ENCODE measurements at regions not wholly inside any gene's neighbourhood (a gene's known extent, or its start where the extent isn't known, plus 50 kb on each side); places are given as distances from the start of the nearest gene placed in this dataset.

DNA sequence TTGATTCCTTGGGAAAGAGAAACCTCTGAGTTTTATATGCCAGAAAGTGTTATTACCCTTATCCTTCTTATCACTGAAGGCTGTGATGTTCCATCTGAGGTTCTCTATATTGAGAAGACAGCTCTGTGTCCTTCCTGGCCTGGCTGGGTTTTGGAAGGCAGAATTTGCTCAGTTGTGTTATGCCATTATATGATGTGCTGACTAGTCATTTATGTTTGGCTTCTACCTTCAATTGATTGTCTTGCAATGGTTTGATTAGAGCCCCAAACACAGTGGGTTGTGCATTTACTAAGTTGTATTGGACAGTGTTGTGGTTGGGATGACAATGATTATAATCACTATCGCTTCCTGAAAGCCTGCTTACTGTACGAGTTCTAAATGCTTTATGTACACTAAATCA lies 265.7 kb downstream of the SNAPC1 start:
- TF ChIP-seq, protein P1, sequence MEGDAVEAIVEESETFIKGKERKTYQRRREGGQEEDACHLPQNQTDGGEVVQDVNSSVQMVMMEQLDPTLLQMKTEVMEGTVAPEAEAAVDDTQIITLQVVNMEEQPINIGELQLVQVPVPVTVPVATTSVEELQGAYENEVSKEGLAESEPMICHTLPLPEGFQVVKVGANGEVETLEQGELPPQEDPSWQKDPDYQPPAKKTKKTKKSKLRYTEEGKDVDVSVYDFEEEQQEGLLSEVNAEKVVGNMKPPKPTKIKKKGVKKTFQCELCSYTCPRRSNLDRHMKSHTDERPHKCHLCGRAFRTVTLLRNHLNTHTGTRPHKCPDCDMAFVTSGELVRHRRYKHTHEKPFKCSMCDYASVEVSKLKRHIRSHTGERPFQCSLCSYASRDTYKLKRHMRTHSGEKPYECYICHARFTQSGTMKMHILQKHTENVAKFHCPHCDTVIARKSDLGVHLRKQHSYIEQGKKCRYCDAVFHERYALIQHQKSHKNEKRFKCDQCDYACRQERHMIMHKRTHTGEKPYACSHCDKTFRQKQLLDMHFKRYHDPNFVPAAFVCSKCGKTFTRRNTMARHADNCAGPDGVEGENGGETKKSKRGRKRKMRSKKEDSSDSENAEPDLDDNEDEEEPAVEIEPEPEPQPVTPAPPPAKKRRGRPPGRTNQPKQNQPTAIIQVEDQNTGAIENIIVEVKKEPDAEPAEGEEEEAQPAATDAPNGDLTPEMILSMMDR (IDR thresholded peaks at IDR 0.05), result no peak
- H3K4me1 Mint-ChIP-seq (ENCODE audit: low read depth), result peaks cover 57% of the 10 kb centered on the region
- no peaks in the 10 kb centered on the region for H3K27me3 Mint-ChIP-seq (ENCODE audit: low read depth)
- peaks cover 9% of the 10 kb centered on the region for H3K9me3 Mint-ChIP-seq (ENCODE audit: low read depth)
- peaks cover 7% of the 10 kb centered on the region for H3K36me3 Mint-ChIP-seq (ENCODE audit: low read depth)
- no peak overlapping the region for H3K27ac Mint-ChIP-seq (ENCODE audit: unreplicated experiment)
- DNase-seq (ENCODE audit: low spot score), result no peak
- H3K4me3 Mint-ChIP-seq (ENCODE audit: unreplicated experiment), result no peak overlapping the region

DNA sequence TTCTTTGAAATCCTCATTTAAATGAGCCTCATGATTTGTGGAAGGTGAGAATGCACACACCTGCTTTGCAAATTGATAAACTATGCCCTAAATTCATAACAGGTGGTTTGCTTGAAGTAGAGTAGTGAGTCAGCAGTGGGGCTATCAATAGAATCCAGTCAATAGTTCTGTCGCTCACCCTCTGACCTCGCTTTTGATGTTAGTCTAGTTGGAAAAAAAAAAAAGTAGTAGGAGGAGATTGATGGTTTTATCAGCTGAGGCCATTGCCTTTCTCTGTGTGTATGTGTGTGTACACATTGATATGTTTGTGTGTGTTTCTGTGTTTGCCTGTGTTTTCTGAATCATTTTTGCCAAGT lies 267.3 kb downstream of the SNAPC1 start:
- peaks cover 41% of the 10 kb centered on the region for H3K4me1 Mint-ChIP-seq (ENCODE audit: low read depth)
- H3K27me3 Mint-ChIP-seq (ENCODE audit: low read depth), result no peaks in the 10 kb centered on the region
- H3K27ac Mint-ChIP-seq (ENCODE audit: unreplicated experiment), result peak overlapping the region; percentile 23
- no peak overlapping the region for H3K4me3 Mint-ChIP-seq (ENCODE audit: unreplicated experiment)
- peaks cover 9% of the 10 kb centered on the region for H3K36me3 Mint-ChIP-seq (ENCODE audit: low read depth)
- TF ChIP-seq, protein P1 (IDR thresholded peaks at IDR 0.05), result no peak
- DNase-seq (ENCODE audit: low spot score), result no peak
- peaks cover 17% of the 10 kb centered on the region for H3K9me3 Mint-ChIP-seq (ENCODE audit: low read depth)

DNA sequence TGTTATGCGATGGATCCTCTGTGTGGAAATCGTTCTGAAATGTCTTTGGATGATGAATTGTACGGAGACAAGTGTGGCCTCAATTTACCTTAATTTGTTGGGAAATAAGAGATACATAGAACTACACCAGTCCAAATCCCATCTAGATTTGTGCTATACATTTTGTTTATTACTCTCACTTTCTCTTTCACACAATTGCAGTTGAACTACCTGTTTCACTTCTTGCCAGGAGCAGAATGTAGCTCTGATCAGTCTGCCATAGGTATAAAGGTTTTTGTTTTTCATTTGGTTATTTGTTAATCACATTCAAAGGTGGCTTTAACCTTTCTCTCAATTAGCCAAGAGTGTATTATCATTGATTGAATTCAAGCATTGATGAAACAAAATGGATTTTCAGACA lies 268.2 kb downstream of the SNAPC1 start:
- no peak overlapping the region for H3K27ac Mint-ChIP-seq (ENCODE audit: unreplicated experiment)
- TF ChIP-seq, protein P1 (IDR thresholded peaks at IDR 0.05), result no peak
- no peak for DNase-seq (ENCODE audit: low spot score)
- H3K4me3 Mint-ChIP-seq (ENCODE audit: unreplicated experiment), result no peak overlapping the region
- H3K4me1 Mint-ChIP-seq (ENCODE audit: low read depth), result peaks cover 35% of the 10 kb centered on the region
- H3K36me3 Mint-ChIP-seq (ENCODE audit: low read depth), result peaks cover 4% of the 10 kb centered on the region
- H3K27me3 Mint-ChIP-seq (ENCODE audit: low read depth), result no peaks in the 10 kb centered on the region
- peaks cover 13% of the 10 kb centered on the region for H3K9me3 Mint-ChIP-seq (ENCODE audit: low read depth)

DNA sequence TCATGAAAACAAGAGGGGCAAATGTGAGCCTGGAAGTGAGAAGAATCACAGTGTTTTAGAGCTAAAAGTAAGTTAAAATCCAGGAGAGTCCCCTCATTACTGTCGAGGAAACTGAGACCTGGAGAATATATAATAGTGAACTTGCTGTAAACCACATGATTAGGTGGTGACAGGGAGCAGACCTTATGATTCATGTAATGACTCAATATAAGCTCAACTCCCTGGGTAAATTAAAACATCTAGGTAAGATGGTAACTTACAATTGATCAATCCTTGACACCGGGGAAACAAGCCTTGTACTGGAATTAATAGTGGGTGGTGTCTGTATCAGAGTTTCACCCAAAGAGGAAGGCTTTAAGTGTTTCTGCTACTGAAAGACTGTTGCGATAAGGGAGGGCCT lies 269.3 kb downstream of the SNAPC1 start:
- no peak for DNase-seq (ENCODE audit: low spot score)
- TF ChIP-seq, protein P1 (IDR thresholded peaks at IDR 0.05), result no peak
- Mint-ChIP-seq H3K36me3 (ENCODE audit: low read depth) (peaks cover 2% of the 10 kb centered on the region), H3K9me3 (ENCODE audit: low read depth) (peaks cover 9% of the 10 kb centered on the region), H3K4me3 (ENCODE audit: unreplicated experiment) (no peak overlapping the region), H3K4me1 (ENCODE audit: low read depth) (peaks cover 38% of the 10 kb centered on the region), H3K27me3 (ENCODE audit: low read depth) (no peaks in the 10 kb centered on the region), H3K27ac (ENCODE audit: unreplicated experiment) (no peak overlapping the region)

DNA sequence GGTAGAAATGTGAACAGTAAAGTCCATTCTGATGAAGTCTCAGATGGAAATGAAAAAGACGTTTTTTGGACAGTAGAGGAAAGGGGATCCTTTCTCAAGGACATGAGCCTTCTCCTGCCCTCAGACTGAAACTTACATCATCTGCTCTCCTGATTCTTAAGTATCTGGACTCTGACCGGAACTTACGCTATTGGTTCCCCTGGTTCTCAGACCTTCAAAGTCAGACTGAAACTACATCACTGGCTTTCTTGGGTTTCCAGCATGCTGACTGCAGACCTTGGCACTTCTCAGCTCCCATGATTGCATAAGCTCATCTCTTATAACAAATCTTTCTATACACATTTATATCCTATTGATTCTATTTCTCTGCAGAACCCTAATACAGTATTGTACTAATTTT lies 291.0 kb downstream of the SNAPC1 start:
- Mint-ChIP-seq H3K27me3 (ENCODE audit: low read depth) (no peaks in the 10 kb centered on the region), H3K4me1 (ENCODE audit: low read depth) (peaks cover 21% of the 10 kb centered on the region), H3K27ac (ENCODE audit: unreplicated experiment) (peak overlapping the region; percentile 62), H3K36me3 (ENCODE audit: low read depth) (peaks cover 5% of the 10 kb centered on the region), H3K4me3 (ENCODE audit: unreplicated experiment) (no peak overlapping the region), H3K9me3 (ENCODE audit: low read depth) (peaks cover 15% of the 10 kb centered on the region)
- DNase-seq (ENCODE audit: low spot score), result no peak
- TF ChIP-seq, protein P1 (IDR thresholded peaks at IDR 0.05), result no peak

Data from chondrocyte (in vitro differentiated cells).